HCT116 (cell line): ENCODE measurements at regions not wholly inside any gene's neighbourhood (a gene's known extent, or its start where the extent isn't known, plus 50 kb on each side); places are given as distances from the start of the nearest gene placed in this dataset.

Experiments
- ATAC-seq: fragments of 200-7000 bp; cut with Tn5 transposase; 2 replicates; pipeline ENCODE4 v1.9.1; 2020; ENCODE audit warnings: mild to moderate bottlenecking, moderate library complexity
- BruUV-seq: library from RNA; stranded (reverse); fragments of 400-500 nt; replicated peaks from 2 replicates; lab custom pipeline; 2021; lab: Mats Ljungman, UMichigan
- CTCF ChIA-PET: fragments of 300-600 bp; sonication (Branson Sonifier 250); formaldehyde crosslinking; loops from one replicate; lab custom pipeline; 2021; ENCODE audit warnings: antibody characterized with exemption; lab: Charles Lee
- POLR2A ChIA-PET: fragments of 300-600, 350-600 bp; sonication (Branson Sonifier 250); formaldehyde crosslinking; loops from one replicate; lab custom pipeline; 2021; ENCODE audit warnings: antibody characterized with exemption; lab: Charles Lee
- RAD21 ChIA-PET, 2 experiments: fragments of 300-600 bp; sonication (Branson Sonifier 250); formaldehyde crosslinking; loops; one replicate each; lab custom pipeline; 2023; ENCODE audit warnings: low total read pairs in 2 of 2; ENCODE audit not compliant: uncharacterized antibody in 2 of 2, unreplicated experiment in 2 of 2, low non-redundant PET in 1 of 2; lab: Charles Lee
- DNase-seq: peaks from one replicate; pipeline ENCODE4 v3.0.0-alpha.2; 2010; ENCODE audit warnings: low read depth, low spot score
- H2AFZ ChIP-seq: fragments of 200-600 bp; shearing (Covaris generic), sonication (generic); 2 replicates; pipeline ENCODE4 v1.6.1; 2017; ENCODE audit warnings: low read depth, mixed run types, mixed read lengths, antibody characterized with exemption, low read length; ENCODE audit not compliant: poor library complexity, severe bottlenecking
- H3K27ac ChIP-seq: 2 replicates; pipeline ENCODE4 v1.5.1; 2012; ENCODE audit warnings: low read depth, low read length
- H3K27me3 ChIP-seq: fragments of 200-600 bp; sonication (generic); 2 replicates; pipeline ENCODE4 v1.6.1; 2016; ENCODE audit warnings: mixed run types, low read length, mixed read lengths; ENCODE audit not compliant: insufficient read depth
- H3K36me3 ChIP-seq, 2 experiments: fragments of 200-500 bp in 1 of 2; fragments of 200-600 bp in 1 of 2; sonication (Bioruptor generic) in 1 of 2; sonication (generic) in 1 of 2; 2 replicates each; pipeline versions ENCODE4 v1.5.1 to v1.6.1; 2014 to 2016; ENCODE audit warnings: low read length in 2 of 2, inconsistent platforms in 1 of 2, mixed read lengths in 1 of 2, mixed run types in 1 of 2; ENCODE audit not compliant: insufficient read depth in 2 of 2, control insufficient read depth in 1 of 2
- H3K4me1 ChIP-seq, 2 experiments: fragments of 200-600 bp in 1 of 2; sonication (generic) in 1 of 2; 2 replicates each; pipeline versions ENCODE4 v1.5.1 to v1.6.1; 2012 to 2017; ENCODE audit warnings: low read length in 2 of 2, inconsistent platforms in 1 of 2, mild to moderate bottlenecking in 1 of 2, mixed read lengths in 1 of 2, mixed run types in 1 of 2, moderate library complexity in 1 of 2; ENCODE audit not compliant: insufficient read depth in 2 of 2, control insufficient read depth in 1 of 2
- H3K4me2 ChIP-seq: fragments of 200-600 bp; sonication (generic); 2 replicates; pipeline ENCODE4 v1.6.1; 2017; ENCODE audit warnings: mixed run types, low read length, mixed read lengths
- H3K4me3 ChIP-seq, 2 experiments: fragments of 200-600 bp in 1 of 2; sonication (generic) in 1 of 2; replicated peaks in 1 of 2; 2 replicates each; pipeline ENCODE4 v1.5.1; 2011 to 2016; ENCODE audit warnings: low read length in 2 of 2, control low read depth in 1 of 2, low read depth in 1 of 2, mild to moderate bottlenecking in 1 of 2, mixed read lengths in 1 of 2, mixed run types in 1 of 2
- H3K79me2 ChIP-seq: fragments of 200-600 bp; sonication (generic); 2 replicates; pipeline ENCODE4 v1.6.1; 2017; ENCODE audit warnings: mild to moderate bottlenecking, mixed run types, low read length, moderate library complexity, mixed read lengths; ENCODE audit not compliant: insufficient read depth
- H3K9ac ChIP-seq: fragments of 200-600 bp; sonication (generic); 2 replicates; pipeline ENCODE4 v1.6.1; 2016; ENCODE audit warnings: low read length, mixed read lengths
- H3K9me2 ChIP-seq: fragments of 200-600 bp; sonication (generic), shearing (Covaris generic); 2 replicates; pipeline ENCODE4 v1.6.1; 2017; ENCODE audit warnings: mixed run types, mild to moderate bottlenecking, moderate library complexity; ENCODE audit not compliant: insufficient read depth
- H3K9me3 ChIP-seq, 2 experiments: fragments of 200-500 bp in 1 of 2; fragments of 200-600 bp in 1 of 2; sonication (Bioruptor generic) in 1 of 2; sonication (generic) in 1 of 2; 2 replicates each; pipeline ENCODE4 v1.6.1; 2014 to 2017; ENCODE audit warnings: low read length in 2 of 2, mixed read lengths in 2 of 2, inconsistent platforms in 1 of 2, low read depth in 1 of 2, mild to moderate bottlenecking in 1 of 2, mixed run types in 1 of 2, moderate library complexity in 1 of 2; ENCODE audit not compliant: control insufficient read depth in 1 of 2, insufficient read depth in 1 of 2
- H4K20me1 ChIP-seq: fragments of 200-600 bp; sonication (generic), shearing (Covaris generic); 2 replicates; pipeline ENCODE4 v1.6.1; 2017; ENCODE audit warnings: mixed run types, mild to moderate bottlenecking, moderate library complexity; ENCODE audit not compliant: insufficient read depth
- CBX3 ChIP-seq: IDR thresholded peaks from 2 replicates; pipeline ENCODE4 v1.6.1; 2012; ENCODE audit warnings: low read depth
- ELF1 ChIP-seq: IDR thresholded peaks from 2 replicates; pipeline ENCODE4 v1.6.1; 2012; ENCODE audit warnings: low read depth, borderline replicate concordance
- EZH2phosphoT487 ChIP-seq: fragments of 200-600 bp; IDR thresholded peaks from 2 replicates; pipeline ENCODE4 v1.6.1; 2018; ENCODE audit warnings: antibody characterized with exemption, borderline replicate concordance
- FOSL1 ChIP-seq: IDR thresholded peaks from 2 replicates; pipeline ENCODE4 v1.6.1; 2012; ENCODE audit warnings: low read depth
- POLR2A ChIP-seq: IDR thresholded peaks from 2 replicates; pipeline ENCODE4 v1.7.0; 2011; ENCODE audit warnings: borderline replicate concordance; ENCODE audit not compliant: insufficient read depth, insufficient read length; ENCODE audit errors: extremely low read depth
- POLR2AphosphoS5 ChIP-seq: IDR thresholded peaks from 2 replicates; pipeline ENCODE4 v1.6.1; 2011; ENCODE audit warnings: mild to moderate bottlenecking, low read depth, low read length, moderate library complexity
- SIN3A ChIP-seq: IDR thresholded peaks from 2 replicates; pipeline ENCODE4 v1.6.1; 2012; ENCODE audit warnings: low read depth
- SRF ChIP-seq: IDR thresholded peaks from 2 replicates; pipeline ENCODE4 v1.6.1; 2012; ENCODE audit warnings: low read depth
- ZNF274 ChIP-seq: fragments of 200-500 bp; sonication (Bioruptor generic); IDR thresholded peaks from 2 replicates; pipeline ENCODE4 v1.6.1; 2014; ENCODE audit warnings: mild to moderate bottlenecking, low read depth, low read length, inconsistent platforms
- intact Hi-C: fragments of 100-400 bp; cut with micrococcal nuclease; formaldehyde crosslinking; loops from 2 replicates; pipeline ENCODE4 v1.10.0; 2022
- TF ChIP-seq, protein P1 (sequence below): IDR thresholded peaks from 2 replicates; pipeline ENCODE4 v1.6.1; 2012
- TF ChIP-seq, protein P2 (sequence below): IDR thresholded peaks from 2 replicates; pipeline ENCODE4 v1.6.1; 2011; ENCODE audit warnings: mild to moderate bottlenecking, low read length, moderate library complexity; ENCODE audit not compliant: insufficient replicate concordance; ENCODE audit errors: extremely low read depth

GRCh38 chr7:81173766-81174281 is 255.0 kb upstream of the SEMA3C start (continued):
- TF ChIP-seq, protein P1, sequence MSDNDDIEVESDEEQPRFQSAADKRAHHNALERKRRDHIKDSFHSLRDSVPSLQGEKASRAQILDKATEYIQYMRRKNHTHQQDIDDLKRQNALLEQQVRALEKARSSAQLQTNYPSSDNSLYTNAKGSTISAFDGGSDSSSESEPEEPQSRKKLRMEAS: no peak
- TF ChIP-seq, protein P2, sequence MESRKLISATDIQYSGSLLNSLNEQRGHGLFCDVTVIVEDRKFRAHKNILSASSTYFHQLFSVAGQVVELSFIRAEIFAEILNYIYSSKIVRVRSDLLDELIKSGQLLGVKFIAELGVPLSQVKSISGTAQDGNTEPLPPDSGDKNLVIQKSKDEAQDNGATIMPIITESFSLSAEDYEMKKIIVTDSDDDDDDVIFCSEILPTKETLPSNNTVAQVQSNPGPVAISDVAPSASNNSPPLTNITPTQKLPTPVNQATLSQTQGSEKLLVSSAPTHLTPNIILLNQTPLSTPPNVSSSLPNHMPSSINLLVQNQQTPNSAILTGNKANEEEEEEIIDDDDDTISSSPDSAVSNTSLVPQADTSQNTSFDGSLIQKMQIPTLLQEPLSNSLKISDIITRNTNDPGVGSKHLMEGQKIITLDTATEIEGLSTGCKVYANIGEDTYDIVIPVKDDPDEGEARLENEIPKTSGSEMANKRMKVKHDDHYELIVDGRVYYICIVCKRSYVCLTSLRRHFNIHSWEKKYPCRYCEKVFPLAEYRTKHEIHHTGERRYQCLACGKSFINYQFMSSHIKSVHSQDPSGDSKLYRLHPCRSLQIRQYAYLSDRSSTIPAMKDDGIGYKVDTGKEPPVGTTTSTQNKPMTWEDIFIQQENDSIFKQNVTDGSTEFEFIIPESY: no peak
- no peak for TF ChIP-seq ELF1
- no peak for TF ChIP-seq POLR2AphosphoS5
- no peak for TF ChIP-seq FOSL1

DNA sequence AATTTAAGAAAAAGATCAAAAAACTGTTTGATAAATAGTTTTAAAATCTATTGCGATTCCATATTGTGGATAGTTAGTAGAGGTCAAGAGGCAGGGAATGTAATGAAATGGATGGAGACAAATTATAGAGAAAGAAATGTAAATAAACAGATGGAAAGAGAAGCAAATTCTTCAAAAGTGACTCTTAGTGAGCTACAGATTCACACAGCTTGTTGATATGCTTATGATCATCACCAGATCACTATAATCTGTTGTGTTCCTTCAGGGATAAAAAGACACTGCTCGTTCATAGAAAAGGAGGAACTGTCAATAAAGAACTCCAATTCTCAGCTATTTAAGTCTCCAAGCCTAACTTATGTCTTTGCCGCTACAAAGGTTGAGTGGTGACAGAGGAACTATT is 251.4 kb upstream of the SEMA3C start:
- no peaks in the 10 kb centered on the region for H3K9me3 ChIP-seq
- H3K4me1 ChIP-seq: 0 out of 4 replicates have a peak, but pooled peaks cover 0 to 1% of the 10 kb centered on the region in 2 experiments
- no peaks in the 10 kb centered on the region for H3K27me3 ChIP-seq
- H2AFZ ChIP-seq: no peak overlapping the region
- no peak for DNase-seq
- no peak for ATAC-seq
- no peak overlapping the region for H3K4me2 ChIP-seq
- TF ChIP-seq SIN3A (no peak), ZNF274 (no peak), CBX3 (no peak), SRF (no peak), POLR2A (no peak), FOSL1 (no peak), EZH2phosphoT487 (no peak), ELF1 (no peak)
- TF ChIP-seq, protein P2: no peak
- TF ChIP-seq, protein P1: no peak
- TF ChIP-seq, all 23 proteins: peak for 0
- no peak overlapping the region for H3K4me3 ChIP-seq
- ChIA-PET RAD21 (no interaction called here), CTCF (no interaction called here), POLR2A (no interaction called here)
- no peaks in the 10 kb centered on the region for H3K79me2 ChIP-seq
- intact Hi-C loops: no loop called here
- BruUV-seq: no TSS peak
- no peaks in the 10 kb centered on the region for H3K36me3 ChIP-seq
- H3K27ac ChIP-seq: no peak overlapping the region
- no peak overlapping the region for H3K9ac ChIP-seq
- no peaks in the 10 kb centered on the region for H3K9me2 ChIP-seq
- H4K20me1 ChIP-seq: no peaks in the 10 kb centered on the region
